ENCODE measurements at regions not wholly inside any gene's neighbourhood (a gene's known extent, or its start where the extent isn't known, plus 50 kb on each side); places are given as distances from the start of the nearest gene placed in this dataset.

- DNase-seq = no peak
- H3K27me3 ChIP-seq = no peaks in the 10 kb centered on the region
- no peaks in the 10 kb centered on the region for H3K9me3 ChIP-seq
- H3K27ac ChIP-seq = no peak overlapping the region
- WGBS, 3 donors = 80 to 90% (median 84%) methylated on average over 10 of the region's 10 CpGs
- no peak overlapping the region for H3K4me3 ChIP-seq
- H3K4me1 ChIP-seq (ENCODE audit: insufficient read depth) = no peaks in the 10 kb centered on the region
- H3K36me3 ChIP-seq = no peaks in the 10 kb centered on the region
- intact Hi-C loops (cut with DNase I) = no loop called here
- no peak for TF ChIP-seq CTCF (IDR thresholded peaks at IDR 0.05)
- TF ChIP-seq POLR2A (IDR thresholded peaks at IDR 0.05) = no peak
- TF ChIP-seq EP300 (IDR thresholded peaks at IDR 0.05) = no peak
These were observed 435.9 kb downstream of the SLCO4C1 start for GRCh38 chr5:101860145-101860544.

GRCh38 chr5:101846496-101846895 lies 449.6 kb downstream of the SLCO4C1 start:
- no peaks in the 10 kb centered on the region for H3K9me3 ChIP-seq
- H3K27ac ChIP-seq = no peak overlapping the region
- no peak overlapping the region for H3K4me3 ChIP-seq
- H3K27me3 ChIP-seq = no peaks in the 10 kb centered on the region
- H3K4me1 ChIP-seq (ENCODE audit: insufficient read depth) = no peaks in the 10 kb centered on the region
- TF ChIP-seq CTCF (IDR thresholded peaks at IDR 0.05) (no peak), EP300 (IDR thresholded peaks at IDR 0.05) (no peak), POLR2A (IDR thresholded peaks at IDR 0.05) (no peak)
- DNase-seq = no peak
- H3K36me3 ChIP-seq = no peaks in the 10 kb centered on the region
- intact Hi-C loops (cut with DNase I) = no loop called here

- Histone ChIP-seq H3K4me1 (ENCODE audit: insufficient read depth) (no peaks in the 10 kb centered on the region), H3K9me3 (no peaks in the 10 kb centered on the region), H3K36me3 (no peaks in the 10 kb centered on the region), H3K4me3 (no peak overlapping the region), H3K27ac (no peak overlapping the region), H3K27me3 (no peaks in the 10 kb centered on the region)
- WGBS, 3 donors = 75 to 96% (median 82%) methylated on average over 1 of the region's 1 CpG
- intact Hi-C loops (cut with DNase I) = no loop called here
- TF ChIP-seq POLR2A (IDR thresholded peaks at IDR 0.05) (no peak), EP300 (IDR thresholded peaks at IDR 0.05) (no peak), CTCF (IDR thresholded peaks at IDR 0.05) (no peak)
- no peak for DNase-seq
These were observed 453.0 kb downstream of the SLCO4C1 start for GRCh38 chr5:101843055-101843454.

- TF ChIP-seq POLR2A (IDR thresholded peaks at IDR 0.05) = no peak
- no peaks in the 10 kb centered on the region for H3K4me1 ChIP-seq (ENCODE audit: insufficient read depth)
- no peaks in the 10 kb centered on the region for H3K27me3 ChIP-seq
- no peak overlapping the region for H3K4me3 ChIP-seq
- H3K36me3 ChIP-seq = no peaks in the 10 kb centered on the region
- WGBS, 3 donors = 4 to 10% (median 4%) methylated on average over 5 of the region's 5 CpGs
- intact Hi-C loops (cut with DNase I) = no loop called here
- H3K27ac ChIP-seq = no peak overlapping the region
- DNase-seq = no peak
- H3K9me3 ChIP-seq = no peaks in the 10 kb centered on the region
These were observed 457.6 kb downstream of the SLCO4C1 start for GRCh38 chr5:101838435-101838834.

- TF ChIP-seq CTCF (IDR thresholded peaks at IDR 0.05) = no peak
- TF ChIP-seq EP300 (IDR thresholded peaks at IDR 0.05) = no peak
- TF ChIP-seq POLR2A (IDR thresholded peaks at IDR 0.05) = no peak
- H3K27ac ChIP-seq = no peak overlapping the region
- H3K4me3 ChIP-seq = no peak overlapping the region
- no peaks in the 10 kb centered on the region for H3K9me3 ChIP-seq
- no peaks in the 10 kb centered on the region for H3K36me3 ChIP-seq
- no peak for DNase-seq
- intact Hi-C loops (cut with DNase I) = no loop called here
- 29 to 56% (median 37%) methylated on average over 4 of the region's 4 CpGs for WGBS, 3 donors
- no peaks in the 10 kb centered on the region for H3K4me1 ChIP-seq (ENCODE audit: insufficient read depth)
- no peaks in the 10 kb centered on the region for H3K27me3 ChIP-seq
These were observed 466.8 kb downstream of the SLCO4C1 start for GRCh38 chr5:101829255-101829654.
